ENCODE measurements at regions not wholly inside any gene's neighbourhood (a gene's known extent, or its start where the extent isn't known, plus 50 kb on each side); places are given as distances from the start of the nearest gene placed in this dataset.
"Not testable (repeated sequence)": the region's sequence is repeated elsewhere in the genome, so short reads cannot be mapped to it uniquely, and the experiment has no call there.

GRCh38 chr4:122996350-122996749, 74.0 kb upstream of the NUDT6 start:
- POLR2A ChIA-PET, result no interaction called here
- Mint-ChIP-seq H3K9me3 (peaks cover 6% of the 10 kb centered on the region), H3K4me1 (ENCODE audit: low read depth) (peaks cover 9% of the 10 kb centered on the region), H3K4me3 (no peak overlapping the region), H3K27ac (no peak overlapping the region), H3K27me3 (no peaks in the 10 kb centered on the region), H3K36me3 (ENCODE audit: low read depth) (peaks cover 26% of the 10 kb centered on the region)
- intact Hi-C loops (cut with micrococcal nuclease), result no loop called here
- no peak for TF ChIP-seq CTCF (IDR thresholded peaks at IDR 0.05)
- ATAC-seq (no peak), DNase-seq (no peak)
- CTCF ChIA-PET, result no interaction called here

- no peak overlapping the region for H3K27ac Mint-ChIP-seq
- peaks cover 25% of the 10 kb centered on the region for H3K36me3 Mint-ChIP-seq (ENCODE audit: low read depth)
- H3K9me3 Mint-ChIP-seq, result peaks cover 6% of the 10 kb centered on the region
- no peak overlapping the region for H3K4me3 Mint-ChIP-seq
- intact Hi-C loops (cut with micrococcal nuclease), result no loop called here
- peaks cover 9% of the 10 kb centered on the region for H3K4me1 Mint-ChIP-seq (ENCODE audit: low read depth)
- ATAC-seq, result peak; percentile 65
- TF ChIP-seq CTCF (IDR thresholded peaks at IDR 0.05), result no peak
- DNase-seq, result no peak
- H3K27me3 Mint-ChIP-seq, result no peaks in the 10 kb centered on the region
- POLR2A ChIA-PET, result no interaction called here
- CTCF ChIA-PET, result no interaction called here
These were observed 75.2 kb upstream of the NUDT6 start for GRCh38 chr4:122997463-122998101.

- H3K27ac Mint-ChIP-seq; DNase-seq; intact Hi-C loops (cut with micrococcal nuclease); ATAC-seq; POLR2A ChIA-PET; H3K4me1 Mint-ChIP-seq (ENCODE audit: low read depth); H3K27me3 Mint-ChIP-seq; CTCF ChIA-PET; H3K4me3 Mint-ChIP-seq: not testable (repeated sequence)
- H3K36me3 Mint-ChIP-seq (ENCODE audit: low read depth), result peaks cover 50% of the 10 kb centered on the region
- H3K9me3 Mint-ChIP-seq, result peaks cover 12% of the 10 kb centered on the region
These were observed 81.7 kb upstream of the NUDT6 start for GRCh38 chr4:123004079-123004478.

GRCh38 chr4:123005126-123005525, 82.7 kb upstream of the NUDT6 start:
- H3K4me3 Mint-ChIP-seq; H3K4me1 Mint-ChIP-seq (ENCODE audit: low read depth); intact Hi-C loops (cut with micrococcal nuclease); ATAC-seq; H3K27me3 Mint-ChIP-seq; H3K27ac Mint-ChIP-seq; DNase-seq; POLR2A ChIA-PET; CTCF ChIA-PET: not testable (repeated sequence)
- Mint-ChIP-seq H3K9me3 (peaks cover 11% of the 10 kb centered on the region), H3K36me3 (ENCODE audit: low read depth) (peaks cover 53% of the 10 kb centered on the region)

- CTCF ChIA-PET, result no interaction called here
- H3K4me3 Mint-ChIP-seq, result no peak overlapping the region
- DNase-seq (no peak), ATAC-seq (no peak)
- TF ChIP-seq CTCF (IDR thresholded peaks at IDR 0.05), result no peak
- peaks cover 7% of the 10 kb centered on the region for H3K4me1 Mint-ChIP-seq (ENCODE audit: low read depth)
- H3K27me3 Mint-ChIP-seq, result no peaks in the 10 kb centered on the region
- no peak overlapping the region for H3K27ac Mint-ChIP-seq
- peaks cover 9% of the 10 kb centered on the region for H3K9me3 Mint-ChIP-seq
- POLR2A ChIA-PET, result no interaction called here
- H3K36me3 Mint-ChIP-seq (ENCODE audit: low read depth), result peaks cover 64% of the 10 kb centered on the region
- intact Hi-C loops (cut with micrococcal nuclease), result no loop called here
These were observed 85.3 kb upstream of the NUDT6 start for GRCh38 chr4:123007679-123008078.

GRCh38 chr4:123012416-123012815, 90.0 kb upstream of the NUDT6 start:
- peaks cover 38% of the 10 kb centered on the region for H3K36me3 Mint-ChIP-seq (ENCODE audit: low read depth)
- H3K9me3 Mint-ChIP-seq; DNase-seq; H3K27me3 Mint-ChIP-seq; ATAC-seq; H3K27ac Mint-ChIP-seq; H3K4me3 Mint-ChIP-seq; POLR2A ChIA-PET; H3K4me1 Mint-ChIP-seq (ENCODE audit: low read depth); CTCF ChIA-PET; intact Hi-C loops (cut with micrococcal nuclease): not testable (repeated sequence)

All from activated CD8-positive, alpha-beta T cell treated with anti-CD3 and anti-CD28 coated beads for 36 hours (primary cell).